ENCODE measurements at regions not wholly inside any gene's neighbourhood (a gene's known extent, or its start where the extent isn't known, plus 50 kb on each side); places are given as distances from the start of the nearest gene placed in this dataset.

GRCh38 chr6:99187429-99187828 lies 162.0 kb downstream of the FAXC start (continued):
- no peak for TF ChIP-seq ZNF275 (CRISPR knock-in tag; IDR thresholded peaks at IDR 0.05; ENCODE audit: borderline replicate concordance)
- TF ChIP-seq XBP1 (CRISPR knock-in tag; IDR thresholded peaks at IDR 0.05) = no peak
- TF ChIP-seq ZNF841 (CRISPR knock-in tag; IDR thresholded peaks at IDR 0.05; ENCODE audit: borderline replicate concordance) = no peak
- no peak for TF ChIP-seq AKNA (CRISPR knock-in tag; IDR thresholded peaks at IDR 0.05; ENCODE audit: borderline replicate concordance)
- no peak for TF ChIP-seq ZNF639 (CRISPR knock-in tag; conservative IDR thresholded peaks at IDR 0.05)
- TF ChIP-seq SMAD3 (CRISPR knock-in tag; IDR thresholded peaks at IDR 0.05) = no peak
- TF ChIP-seq ARNT2 (CRISPR knock-in tag; IDR thresholded peaks at IDR 0.05; ENCODE audit: low read depth) = no peak
- TF ChIP-seq ZNF253 (CRISPR knock-in tag; IDR thresholded peaks at IDR 0.05; ENCODE audit: borderline replicate concordance) = no peak
- TF ChIP-seq ZBTB25 (CRISPR knock-in tag; IDR thresholded peaks at IDR 0.05) = no peak
- no peak for TF ChIP-seq NKX3-1 (CRISPR knock-in tag; IDR thresholded peaks at IDR 0.05)
- no peak for TF ChIP-seq DNMT1 (CRISPR knock-in tag; IDR thresholded peaks at IDR 0.05)
